RWPE2 (cell line): ENCODE measurements at regions not wholly inside any gene's neighbourhood (a gene's known extent, or its start where the extent isn't known, plus 50 kb on each side); places are given as distances from the start of the nearest gene placed in this dataset.

ENCODE experiments used
- ATAC-seq: fragments of 200-7000 bp; cut with Tn5 transposase; 3 replicates; pipeline ENCODE4 v1.9.1; 2021; ENCODE audit warnings: low read depth
- DNase-seq: peaks from one replicate; pipeline ENCODE4 v3.0.0-alpha.2; 2020; ENCODE audit warnings: low spot score
- H3K27ac ChIP-seq: fragments of 450-650 bp; 2 replicates; pipeline ENCODE4 v1.5.1; 2017; ENCODE audit warnings: mild to moderate bottlenecking; ENCODE audit not compliant: poor library complexity, severe bottlenecking
- H3K27me3 ChIP-seq: fragments of 250-450 bp; sonication (Bioruptor Pico); 2 replicates; pipeline ENCODE4 v1.5.1; 2021; ENCODE audit warnings: mild to moderate bottlenecking, moderate library complexity; ENCODE audit not compliant: insufficient read depth, poor library complexity, severe bottlenecking
- H3K36me3 ChIP-seq: fragments of 250-450 bp; sonication (Bioruptor Pico); 2 replicates; pipeline ENCODE4 v1.5.1; 2020; ENCODE audit warnings: low read depth, mild to moderate bottlenecking, moderate library complexity
- H3K4me1 ChIP-seq: fragments of 250-450 bp; sonication (Bioruptor Pico); 2 replicates; pipeline ENCODE4 v1.5.1; 2021; ENCODE audit warnings: mild to moderate bottlenecking, moderate library complexity; ENCODE audit not compliant: insufficient read depth, poor library complexity, severe bottlenecking
- H3K4me3 ChIP-seq: fragments of 250-450 bp; sonication (Bioruptor Pico); 2 replicates; pipeline ENCODE4 v1.5.1; 2021; ENCODE audit warnings: mild to moderate bottlenecking, moderate library complexity; ENCODE audit not compliant: severe bottlenecking
- H3K9me3 ChIP-seq: fragments of 250-450 bp; sonication (Bioruptor Pico); 2 replicates; pipeline ENCODE4 v1.5.1; 2021; ENCODE audit warnings: mild to moderate bottlenecking, moderate library complexity; ENCODE audit not compliant: severe bottlenecking
- TF ChIP-seq, protein P1 (sequence below): fragments of 450-650 bp; IDR thresholded peaks from one replicate; pipeline ENCODE4 v1.5.1; 2017; ENCODE audit warnings: mild to moderate bottlenecking, moderate library complexity; ENCODE audit not compliant: poor library complexity, severe bottlenecking

DNA sequence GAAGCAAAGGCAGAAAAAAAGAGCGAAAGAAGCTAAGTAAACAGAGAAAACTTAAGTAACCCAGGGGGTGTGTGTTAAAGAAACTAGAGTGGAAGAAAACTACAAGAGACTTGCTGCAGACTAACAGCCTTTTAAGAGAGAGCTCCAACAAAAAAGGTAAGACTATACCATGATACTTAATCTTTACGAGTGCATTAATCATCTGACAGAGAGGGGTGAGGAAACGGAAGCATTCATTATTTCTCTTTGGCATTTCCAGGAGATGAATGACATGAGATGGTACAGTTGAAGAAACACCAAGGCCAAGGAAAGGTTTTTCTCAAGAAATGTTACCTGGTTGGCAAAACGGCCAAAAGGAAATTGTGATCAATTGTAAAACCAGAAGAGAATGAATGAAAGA, 906.8 kb downstream of the QKI start:
- Histone ChIP-seq H3K36me3 (no peaks in the 10 kb centered on the region), H3K27me3 (no peaks in the 10 kb centered on the region), H3K4me1 (peaks cover 13% of the 10 kb centered on the region), H3K4me3 (no peak overlapping the region), H3K27ac (peak overlapping the region; percentile 65), H3K9me3 (no peaks in the 10 kb centered on the region)
- DNase-seq (no peak), ATAC-seq (no peak)
- TF ChIP-seq, protein P1, sequence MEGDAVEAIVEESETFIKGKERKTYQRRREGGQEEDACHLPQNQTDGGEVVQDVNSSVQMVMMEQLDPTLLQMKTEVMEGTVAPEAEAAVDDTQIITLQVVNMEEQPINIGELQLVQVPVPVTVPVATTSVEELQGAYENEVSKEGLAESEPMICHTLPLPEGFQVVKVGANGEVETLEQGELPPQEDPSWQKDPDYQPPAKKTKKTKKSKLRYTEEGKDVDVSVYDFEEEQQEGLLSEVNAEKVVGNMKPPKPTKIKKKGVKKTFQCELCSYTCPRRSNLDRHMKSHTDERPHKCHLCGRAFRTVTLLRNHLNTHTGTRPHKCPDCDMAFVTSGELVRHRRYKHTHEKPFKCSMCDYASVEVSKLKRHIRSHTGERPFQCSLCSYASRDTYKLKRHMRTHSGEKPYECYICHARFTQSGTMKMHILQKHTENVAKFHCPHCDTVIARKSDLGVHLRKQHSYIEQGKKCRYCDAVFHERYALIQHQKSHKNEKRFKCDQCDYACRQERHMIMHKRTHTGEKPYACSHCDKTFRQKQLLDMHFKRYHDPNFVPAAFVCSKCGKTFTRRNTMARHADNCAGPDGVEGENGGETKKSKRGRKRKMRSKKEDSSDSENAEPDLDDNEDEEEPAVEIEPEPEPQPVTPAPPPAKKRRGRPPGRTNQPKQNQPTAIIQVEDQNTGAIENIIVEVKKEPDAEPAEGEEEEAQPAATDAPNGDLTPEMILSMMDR, result no peak

- TF ChIP-seq, protein P1, result no peak
- DNase-seq, result no peak
- no peaks in the 10 kb centered on the region for H3K9me3 ChIP-seq
Measured at GRCh38 chr6:164315376-164315775, 900.9 kb downstream of the QKI start.

GRCh38 chr6:164308339-164308738, 893.8 kb downstream of the QKI start:
- no peak overlapping the region for H3K27ac ChIP-seq
- peaks cover 2% of the 10 kb centered on the region for H3K9me3 ChIP-seq
- DNase-seq (no peak), ATAC-seq (no peak)
- H3K27me3 ChIP-seq, result no peaks in the 10 kb centered on the region
- TF ChIP-seq, protein P1, result no peak
- no peak overlapping the region for H3K4me3 ChIP-seq
- no peaks in the 10 kb centered on the region for H3K36me3 ChIP-seq
- no peaks in the 10 kb centered on the region for H3K4me1 ChIP-seq

More at GRCh38 chr6:164315376-164315775, 900.9 kb downstream of the QKI start:
- H3K27ac ChIP-seq, result no peak overlapping the region
- no peaks in the 10 kb centered on the region for H3K4me1 ChIP-seq
- H3K27me3 ChIP-seq, result no peaks in the 10 kb centered on the region
- H3K4me3 ChIP-seq, result no peak overlapping the region
- ATAC-seq, result no peak
- no peaks in the 10 kb centered on the region for H3K36me3 ChIP-seq

DNA sequence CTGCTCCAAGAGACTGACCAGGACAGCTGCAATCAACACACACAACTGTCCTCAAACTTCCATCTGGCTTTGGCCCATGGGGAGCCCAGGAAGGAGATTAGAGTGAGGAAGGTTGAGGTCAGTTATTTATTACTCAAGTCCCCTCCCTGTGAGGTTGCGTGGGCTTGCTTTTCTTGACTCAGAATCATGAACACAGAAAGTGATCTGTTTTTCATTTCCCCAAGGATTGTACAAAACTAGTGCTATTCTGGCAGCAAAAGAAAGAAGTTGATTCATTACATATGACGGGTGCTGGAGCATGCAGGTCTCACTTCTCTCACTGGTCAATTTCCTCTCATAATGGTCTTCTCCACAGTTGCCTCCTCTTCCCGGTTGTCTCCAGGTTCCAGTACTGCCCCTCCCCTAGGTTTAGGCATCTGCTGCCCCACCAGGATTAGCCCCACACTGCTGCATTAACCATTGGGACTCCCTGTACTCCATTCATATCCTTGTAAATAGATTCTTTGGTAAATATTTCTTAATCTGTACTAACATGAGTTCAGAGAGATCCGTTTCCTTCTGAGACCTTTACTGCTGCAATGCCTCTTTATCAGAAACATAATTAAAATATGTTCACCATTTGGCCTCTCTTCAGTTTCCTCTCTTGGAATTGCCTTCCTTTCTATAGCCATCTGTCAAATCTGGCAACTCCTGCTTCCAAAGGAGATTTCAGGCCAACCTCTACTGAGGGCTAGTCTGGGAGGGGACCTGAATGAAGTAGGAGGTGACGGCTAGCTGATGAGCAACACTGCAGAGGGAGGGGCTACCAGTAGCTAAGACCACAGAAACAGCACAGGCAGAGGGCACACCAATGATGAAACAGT, 888.8 kb downstream of the QKI start:
- Histone ChIP-seq H3K36me3 (no peaks in the 10 kb centered on the region), H3K4me3 (no peak overlapping the region), H3K27ac (no peak overlapping the region), H3K27me3 (no peaks in the 10 kb centered on the region), H3K4me1 (no peaks in the 10 kb centered on the region), H3K9me3 (no peaks in the 10 kb centered on the region)
- DNase-seq (no peak), ATAC-seq (no peak)
- TF ChIP-seq, protein P1, result no peak

DNA sequence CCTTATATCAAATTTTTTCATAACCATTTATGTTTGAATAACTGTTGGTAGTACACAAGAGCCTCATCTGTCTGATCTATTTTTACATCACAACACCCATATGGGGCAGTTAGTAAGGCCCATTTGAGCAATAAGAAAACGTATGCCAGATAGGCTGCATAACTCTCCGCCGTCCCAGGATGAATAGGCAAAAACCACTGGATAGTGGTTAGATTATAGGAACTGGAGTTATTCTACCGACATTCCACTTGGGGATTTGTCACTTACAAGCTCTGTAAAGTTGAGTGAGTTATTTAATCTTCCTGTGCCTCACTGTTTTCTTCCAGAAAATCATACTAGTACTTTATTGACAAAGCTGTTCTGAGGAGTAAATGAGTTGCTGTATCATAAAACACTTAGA, 881.9 kb downstream of the QKI start:
- Histone ChIP-seq H3K4me3 (no peak overlapping the region), H3K27ac (no peak overlapping the region), H3K4me1 (no peaks in the 10 kb centered on the region), H3K9me3 (no peaks in the 10 kb centered on the region), H3K27me3 (no peaks in the 10 kb centered on the region), H3K36me3 (no peaks in the 10 kb centered on the region)
- TF ChIP-seq, protein P1, result no peak
- ATAC-seq (no peak), DNase-seq (no peak)
